Endodermal cell (in vitro differentiated cells): ENCODE measurements at regions not wholly inside any gene's neighbourhood (a gene's known extent, or its start where the extent isn't known, plus 50 kb on each side); places are given as distances from the start of the nearest gene placed in this dataset.

Experiments used
- DNase-seq: peaks from one replicate; pipeline ENCODE4 v3.0.0-alpha.2; 2017
- H3K27ac ChIP-seq: 2 replicates; pipeline ENCODE4 v1.5.1; 2013; ENCODE audit warnings: mild to moderate bottlenecking, low read depth, low read length, moderate library complexity
- H3K27me3 ChIP-seq: 2 replicates; pipeline ENCODE4 v1.6.1; 2013; ENCODE audit warnings: mild to moderate bottlenecking, low read length, moderate library complexity; ENCODE audit not compliant: insufficient read depth, control insufficient read depth, poor library complexity, severe bottlenecking
- H3K36me3 ChIP-seq: 2 replicates; pipeline ENCODE4 v1.7.0; 2013; ENCODE audit warnings: mild to moderate bottlenecking, low read length, moderate library complexity; ENCODE audit not compliant: control insufficient read depth, insufficient read depth
- H3K4me1 ChIP-seq: one replicate; pipeline ENCODE4 v1.7.0; 2013; ENCODE audit warnings: low read length; ENCODE audit not compliant: control insufficient read depth, insufficient read depth
- H3K4me3 ChIP-seq: 2 replicates; pipeline ENCODE4 v1.5.1; 2013; ENCODE audit warnings: mild to moderate bottlenecking, low read length, moderate library complexity
- H3K9ac ChIP-seq: 2 replicates; pipeline ENCODE4 v1.6.1; 2013; ENCODE audit warnings: mild to moderate bottlenecking, low read length, moderate library complexity; ENCODE audit not compliant: poor library complexity, severe bottlenecking; ENCODE audit errors: extremely low read depth
- H3K9me3 ChIP-seq: 2 replicates; pipeline ENCODE4 v1.6.1; 2013; ENCODE audit warnings: mild to moderate bottlenecking, low read length, moderate library complexity; ENCODE audit not compliant: control insufficient read depth
- H3K27ac Mint-ChIP-seq: 2 replicates; pipeline ENCODE4 v1.8.0; 2020; ENCODE audit warnings: mixed read lengths
- H3K27me3 Mint-ChIP-seq: 2 replicates; pipeline ENCODE4 v1.8.0; 2021; ENCODE audit warnings: mild to moderate bottlenecking, mixed read lengths; ENCODE audit not compliant: insufficient read depth
- H3K36me3 Mint-ChIP-seq: 2 replicates; pipeline ENCODE4 v1.8.0; 2020; ENCODE audit warnings: low read depth, mixed read lengths
- H3K4me1 Mint-ChIP-seq: 2 replicates; pipeline ENCODE4 v1.8.0; 2020; ENCODE audit warnings: mixed read lengths
- H3K4me3 Mint-ChIP-seq: 2 replicates; pipeline ENCODE4 v1.8.0; 2020; ENCODE audit warnings: mild to moderate bottlenecking, moderate library complexity, mixed read lengths
- H3K9me3 Mint-ChIP-seq: 2 replicates; pipeline ENCODE4 v1.8.0; 2020; ENCODE audit warnings: mild to moderate bottlenecking, mixed read lengths
- WGBS, 2 experiments: methylation state at CpG; one replicate each; pipeline versions ENCODE4 v1.1.5 to v1.1.7; 2013; ENCODE audit warnings: missing lambda C conversion rate in 2 of 2, mixed read lengths in 1 of 2; ENCODE audit not compliant: insufficient coverage in 1 of 2, insufficient read length in 1 of 2; 5-methylcytosine and 5-hydroxymethylcytosine counted together
- TF ChIP-seq, protein P1 (sequence below): fragments of 200-600 bp; sonication (generic); conservative IDR thresholded peaks from 2 replicates; pipeline ENCODE4 v1.5.0; 2021; ENCODE audit warnings: antibody characterized with exemption, mild to moderate bottlenecking

DNA sequence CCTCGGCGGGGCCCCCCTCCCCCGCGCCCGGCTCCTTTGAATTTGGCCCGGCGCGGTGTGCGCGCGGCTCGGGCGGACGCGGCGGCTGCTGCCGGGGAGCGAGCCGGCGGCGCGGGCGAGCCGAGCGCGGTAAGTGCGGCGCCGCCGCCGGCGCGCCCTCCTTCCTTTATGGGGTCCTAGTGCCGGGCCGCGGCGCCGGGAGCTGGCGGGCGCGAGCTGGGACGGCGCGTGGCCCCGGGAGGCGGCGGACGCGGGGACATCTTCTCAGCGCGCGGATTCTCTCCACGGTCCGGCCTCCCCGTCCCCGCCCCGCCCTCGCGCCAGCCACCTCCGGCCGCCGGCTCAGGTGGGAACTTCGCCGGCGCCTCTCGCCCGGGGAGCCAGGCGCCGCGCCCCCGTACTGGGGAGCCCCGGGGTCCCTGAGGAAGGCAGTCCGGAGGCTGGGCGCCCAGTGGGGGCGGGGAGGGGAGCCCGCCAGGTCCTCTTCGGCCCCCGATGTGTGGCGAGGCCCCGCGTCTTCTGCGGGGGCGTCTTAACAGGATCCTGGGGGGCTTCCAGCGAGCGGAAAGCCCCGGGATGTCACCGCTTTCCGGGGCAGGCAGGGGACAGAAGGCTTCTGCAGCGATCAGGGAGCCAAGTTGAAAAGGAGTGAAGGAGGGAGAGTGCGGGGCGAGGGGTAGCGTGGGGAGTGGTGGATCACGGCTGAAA, 98.4 kb upstream of the TENM3 start:
- Histone ChIP-seq H3K4me3 (peak overlapping the region; percentile 87), H3K4me1 (no peaks in the 10 kb centered on the region), H3K36me3 (no peaks in the 10 kb centered on the region), H3K9me3 (no peaks in the 10 kb centered on the region), H3K27me3 (peaks cover 32% of the 10 kb centered on the region), H3K9ac (peak overlapping the region; percentile 70), H3K27ac (peak overlapping the region; percentile 60)
- Mint-ChIP-seq H3K27ac (peak overlapping the region; percentile 89), H3K36me3 (no peaks in the 10 kb centered on the region), H3K9me3 (no peaks in the 10 kb centered on the region), H3K27me3 (peaks cover 47% of the 10 kb centered on the region), H3K4me1 (peaks cover 39% of the 10 kb centered on the region), H3K4me3 (peak overlapping the region; percentile 92)
- 0% methylated on average over 13 to 93 of the region's 93 CpGs for WGBS, 2 experiments
- TF ChIP-seq, protein P1, sequence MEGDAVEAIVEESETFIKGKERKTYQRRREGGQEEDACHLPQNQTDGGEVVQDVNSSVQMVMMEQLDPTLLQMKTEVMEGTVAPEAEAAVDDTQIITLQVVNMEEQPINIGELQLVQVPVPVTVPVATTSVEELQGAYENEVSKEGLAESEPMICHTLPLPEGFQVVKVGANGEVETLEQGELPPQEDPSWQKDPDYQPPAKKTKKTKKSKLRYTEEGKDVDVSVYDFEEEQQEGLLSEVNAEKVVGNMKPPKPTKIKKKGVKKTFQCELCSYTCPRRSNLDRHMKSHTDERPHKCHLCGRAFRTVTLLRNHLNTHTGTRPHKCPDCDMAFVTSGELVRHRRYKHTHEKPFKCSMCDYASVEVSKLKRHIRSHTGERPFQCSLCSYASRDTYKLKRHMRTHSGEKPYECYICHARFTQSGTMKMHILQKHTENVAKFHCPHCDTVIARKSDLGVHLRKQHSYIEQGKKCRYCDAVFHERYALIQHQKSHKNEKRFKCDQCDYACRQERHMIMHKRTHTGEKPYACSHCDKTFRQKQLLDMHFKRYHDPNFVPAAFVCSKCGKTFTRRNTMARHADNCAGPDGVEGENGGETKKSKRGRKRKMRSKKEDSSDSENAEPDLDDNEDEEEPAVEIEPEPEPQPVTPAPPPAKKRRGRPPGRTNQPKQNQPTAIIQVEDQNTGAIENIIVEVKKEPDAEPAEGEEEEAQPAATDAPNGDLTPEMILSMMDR, result no peak
- DNase-seq, result peak; percentile 78

DNA sequence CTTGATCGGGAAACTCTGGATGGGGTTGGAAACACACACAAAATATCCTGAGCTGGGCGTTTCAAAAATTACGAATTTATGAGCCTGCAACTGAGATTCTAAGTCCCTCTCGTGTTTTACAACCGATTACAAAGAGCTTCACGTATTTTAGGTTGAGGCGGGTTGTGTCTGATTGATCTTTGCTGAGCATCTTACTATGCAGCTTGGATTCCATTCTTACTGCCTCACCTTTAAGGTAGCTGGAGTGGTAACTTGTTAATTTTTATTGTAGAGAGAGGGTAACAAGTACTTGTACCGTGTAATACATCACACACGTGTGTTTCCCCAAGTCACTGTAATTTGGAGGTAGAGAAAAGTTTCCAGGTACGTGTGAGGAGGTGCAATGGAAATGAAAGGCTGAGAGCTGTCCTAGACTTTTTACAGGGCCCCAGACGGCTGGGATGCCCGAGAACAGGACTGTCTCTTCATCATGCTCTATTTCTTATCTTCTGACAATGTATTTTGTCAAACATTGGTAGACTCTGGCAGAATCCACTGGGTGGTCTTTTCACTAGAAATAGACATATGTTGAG, 97.8 kb upstream of the TENM3 start:
- no peaks in the 10 kb centered on the region for H3K9me3 Mint-ChIP-seq
- TF ChIP-seq, protein P1, result no peak
- peak overlapping the region; percentile 70 for H3K9ac ChIP-seq
- peaks cover 40% of the 10 kb centered on the region for H3K27me3 Mint-ChIP-seq
- H3K36me3 Mint-ChIP-seq, result no peaks in the 10 kb centered on the region
- H3K4me3 Mint-ChIP-seq, result peak overlapping the region; percentile 92
- WGBS, 2 experiments, result 4% methylated on average over 12 of the region's 12 CpGs
- no peaks in the 10 kb centered on the region for H3K36me3 ChIP-seq
- H3K9me3 ChIP-seq, result no peaks in the 10 kb centered on the region
- peak; percentile 64 for DNase-seq
- H3K27me3 ChIP-seq, result peaks cover 26% of the 10 kb centered on the region
- H3K27ac Mint-ChIP-seq, result peak overlapping the region; percentile 89
- peak overlapping the region; percentile 87 for H3K4me3 ChIP-seq
- H3K27ac ChIP-seq, result peak overlapping the region; percentile 60
- H3K4me1 Mint-ChIP-seq, result peaks cover 39% of the 10 kb centered on the region
- H3K4me1 ChIP-seq, result no peaks in the 10 kb centered on the region

DNA sequence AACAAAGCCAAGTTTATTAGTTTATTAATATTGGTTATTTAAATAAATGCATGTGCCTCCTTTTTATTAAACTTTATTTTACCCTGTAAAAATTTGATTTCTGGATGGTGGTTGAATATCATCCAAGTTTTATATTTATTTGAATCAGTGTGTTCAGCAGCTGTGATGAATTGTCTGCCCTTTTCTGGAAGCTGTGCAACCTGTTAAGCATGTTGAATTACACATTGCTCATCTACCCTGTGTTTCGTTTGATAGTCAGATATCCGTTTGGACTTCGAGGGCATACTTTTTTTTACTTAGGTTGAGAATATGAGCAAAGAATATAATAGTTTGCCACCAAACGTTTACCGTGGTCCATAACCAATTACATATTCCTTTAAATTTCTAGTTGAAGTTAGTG, 95.8 kb upstream of the TENM3 start:
- no peak overlapping the region for H3K27ac Mint-ChIP-seq
- Histone ChIP-seq H3K9me3 (no peaks in the 10 kb centered on the region), H3K27me3 (peaks cover 6% of the 10 kb centered on the region), H3K4me1 (no peaks in the 10 kb centered on the region), H3K36me3 (no peaks in the 10 kb centered on the region), H3K4me3 (peak overlapping the region; percentile 16), H3K9ac (no peak overlapping the region), H3K27ac (no peak overlapping the region)
- TF ChIP-seq, protein P1, result no peak
- 60 to 84% methylated on average over 1 to 3 of the region's 5 CpGs for WGBS, 2 experiments
- H3K9me3 Mint-ChIP-seq, result no peaks in the 10 kb centered on the region
- H3K36me3 Mint-ChIP-seq, result no peaks in the 10 kb centered on the region
- no peak for DNase-seq
- peaks cover 21% of the 10 kb centered on the region for H3K27me3 Mint-ChIP-seq
- H3K4me3 Mint-ChIP-seq, result no peak overlapping the region
- peaks cover 25% of the 10 kb centered on the region for H3K4me1 Mint-ChIP-seq
